Activated naive CD4-positive, alpha-beta T cell treated with Interleukin-2 at 50 U/mL for 16 hours (primary cell): ENCODE measurements at regions not wholly inside any gene's neighbourhood (a gene's known extent, or its start where the extent isn't known, plus 50 kb on each side); places are given as distances from the start of the nearest gene placed in this dataset.

Experiments
- DNase-seq: peaks from one replicate; pipeline ENCODE4 v3.0.0-alpha.2; 2020

GRCh38 chr9:81387360-81388106 is 301.8 kb downstream of the TLE1 start:
- no peak for DNase-seq

- DNase-seq = no peak
These were observed 304.4 kb downstream of the TLE1 start for GRCh38 chr9:81384911-81385310.

DNA sequence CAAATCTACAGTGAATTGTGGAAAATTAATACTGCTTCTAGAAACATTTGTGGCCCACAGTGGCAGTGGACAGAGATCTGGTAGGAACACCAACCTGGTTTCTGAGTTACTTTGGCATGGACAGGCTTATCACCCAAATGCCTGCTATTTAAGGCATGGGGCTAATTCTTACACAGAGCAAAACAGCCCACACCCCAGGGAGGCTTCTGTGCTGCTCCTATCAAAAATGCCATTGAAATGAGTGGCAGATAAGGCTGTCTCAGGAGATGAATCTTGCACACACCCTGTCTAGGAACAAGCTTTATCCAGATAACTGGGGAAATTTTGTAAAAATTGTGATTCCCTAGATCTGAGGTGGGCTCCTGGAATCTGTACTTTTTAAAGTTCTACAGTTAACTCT is 307.1 kb downstream of the TLE1 start:
- DNase-seq = no peak

GRCh38 chr9:81381694-81382093 is 307.7 kb downstream of the TLE1 start:
- no peak for DNase-seq

DNA sequence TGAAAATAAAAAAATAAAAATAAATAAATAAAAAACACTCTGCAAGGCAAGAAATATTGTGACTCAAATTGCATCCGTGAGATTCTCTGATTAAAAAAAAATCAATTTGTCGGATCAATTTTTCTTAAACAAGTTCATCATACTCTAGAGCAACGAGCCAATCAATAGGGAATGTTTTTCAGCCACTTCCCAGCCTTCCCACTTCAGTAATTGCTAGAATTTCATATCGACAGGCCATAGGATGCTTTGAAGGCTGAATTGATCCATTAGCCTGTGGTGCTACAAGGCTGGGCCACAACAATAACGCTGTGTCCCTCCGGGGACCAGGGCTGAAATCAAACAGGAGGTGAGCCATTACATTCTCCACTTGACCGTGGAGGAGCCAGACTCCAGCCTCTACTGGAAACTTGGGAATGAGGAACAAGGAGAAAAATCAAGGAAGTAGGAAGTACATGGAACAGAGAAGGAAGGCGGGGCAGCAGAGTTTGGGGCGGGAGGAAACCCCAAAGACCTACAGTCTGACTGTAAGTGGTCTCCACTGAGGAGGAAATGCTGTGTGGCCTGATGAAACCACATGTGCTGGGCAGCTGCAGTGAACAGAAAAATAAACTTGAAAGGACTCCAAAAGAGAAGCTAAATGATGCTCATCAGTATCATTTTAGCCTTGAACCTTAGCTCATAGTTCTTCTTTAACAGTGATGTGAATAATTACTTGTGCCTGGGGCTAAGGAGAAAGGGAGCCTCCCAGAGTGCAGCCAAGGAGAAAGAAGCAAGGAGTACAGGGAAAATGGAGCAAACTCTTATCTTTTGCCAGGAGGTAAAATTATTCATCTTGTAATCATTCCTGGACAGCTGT is 308.6 kb downstream of the TLE1 start:
- DNase-seq = no peak

DNA sequence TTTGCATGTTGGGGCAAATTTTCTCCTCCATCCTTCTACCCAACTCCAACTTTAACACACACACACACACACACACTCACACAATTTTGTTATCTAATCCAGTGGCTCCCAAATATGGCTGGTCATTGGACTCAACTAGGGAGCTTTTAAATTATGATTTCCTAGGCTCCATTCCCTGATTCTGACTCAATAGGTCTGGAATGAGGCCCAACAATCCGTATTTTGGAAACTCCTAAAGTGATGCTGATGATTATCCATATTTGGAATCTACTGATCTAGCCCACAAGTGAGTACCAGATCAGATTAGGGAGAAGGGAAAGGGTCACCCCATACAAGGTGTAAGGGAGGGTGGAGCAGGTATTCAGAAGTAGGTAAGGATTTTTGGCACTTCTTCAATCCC is 309.7 kb downstream of the TLE1 start:
- no peak for DNase-seq

DNA sequence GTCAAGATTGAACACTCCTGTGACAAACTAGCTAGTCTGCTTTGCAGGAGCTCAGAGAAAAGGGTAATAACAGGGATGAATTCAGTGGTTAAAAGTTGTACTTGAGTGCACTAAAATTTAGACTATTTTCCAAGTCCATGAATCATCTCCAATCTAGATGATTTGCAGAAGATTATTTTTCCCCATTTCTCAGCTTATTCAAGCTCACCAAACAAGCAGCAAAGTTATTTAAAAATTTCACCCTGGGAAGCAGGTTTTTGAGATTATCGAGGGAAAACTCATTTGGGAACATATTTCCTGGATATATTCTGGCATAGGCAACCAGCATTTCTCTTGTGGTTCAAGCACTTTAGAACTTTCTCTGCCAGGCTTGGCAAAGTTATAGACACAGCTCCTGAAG is 311.4 kb downstream of the TLE1 start:
- no peak for DNase-seq

DNA sequence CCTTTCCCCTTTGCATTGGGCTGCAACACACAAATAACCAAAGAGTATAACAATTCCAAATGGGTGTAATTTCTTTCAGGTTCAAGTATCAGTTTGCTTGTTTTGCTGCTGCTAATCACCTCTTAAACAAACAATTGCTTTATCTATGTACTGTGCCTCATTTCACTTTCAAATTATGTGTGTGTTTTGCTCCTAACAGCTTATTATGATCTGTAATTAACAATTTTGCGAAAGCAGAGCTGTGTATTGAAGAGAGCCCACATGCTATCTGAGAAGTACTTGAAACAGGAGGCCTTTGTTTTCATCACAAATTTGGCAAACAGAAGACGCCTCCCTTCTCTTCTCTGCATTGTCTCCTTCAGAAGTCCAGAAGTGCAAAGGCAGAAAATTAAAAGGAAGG is 312.0 kb downstream of the TLE1 start:
- DNase-seq = no peak

DNA sequence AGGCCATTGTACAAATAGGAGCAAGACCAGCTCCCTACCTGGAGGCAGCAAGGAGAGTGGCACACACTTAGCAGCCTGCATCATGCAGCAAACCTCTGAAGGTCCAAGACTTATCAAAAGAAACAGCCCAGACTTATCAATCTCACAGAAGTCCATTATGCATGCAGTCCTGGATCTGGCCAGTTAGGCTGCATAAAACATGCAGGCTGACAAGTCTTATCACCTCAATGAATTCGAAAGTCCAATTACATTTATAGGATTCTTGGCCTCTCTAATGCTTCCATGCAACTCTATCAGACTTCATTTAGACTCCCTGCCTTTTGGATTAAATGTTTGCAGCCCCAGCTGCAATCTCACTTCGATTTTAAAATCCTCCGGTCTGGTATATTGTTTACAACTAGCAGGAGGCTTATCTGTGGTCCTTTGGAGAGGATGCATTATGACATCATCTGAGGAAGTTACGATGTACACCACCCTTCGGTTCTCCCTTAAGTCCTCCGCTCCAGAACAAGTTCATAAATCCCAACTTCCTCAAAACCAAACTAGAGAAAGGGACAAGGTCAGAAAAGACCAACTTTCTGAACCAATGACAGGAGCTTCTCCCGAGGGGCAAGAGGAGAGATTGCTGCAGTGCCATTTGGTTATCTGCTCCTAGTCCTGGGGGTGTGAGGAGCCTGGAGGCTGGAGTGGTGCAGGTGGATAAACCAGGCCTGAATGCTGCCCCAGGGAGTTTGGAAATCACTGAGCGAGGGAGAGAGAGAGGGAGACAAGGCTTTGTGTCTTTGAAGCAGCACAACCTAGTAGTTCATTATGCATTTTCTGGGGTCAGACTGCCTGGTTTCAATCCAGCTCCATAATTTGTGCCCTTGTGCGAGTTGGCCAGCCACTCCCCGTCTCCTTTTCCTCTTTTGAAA is 313.9 kb downstream of the TLE1 start:
- DNase-seq = no peak

- DNase-seq = no peak
These were observed 314.7 kb downstream of the TLE1 start for GRCh38 chr9:81374459-81375186.

GRCh38 chr9:81373294-81373693 is 316.1 kb downstream of the TLE1 start:
- no peak for DNase-seq

DNA sequence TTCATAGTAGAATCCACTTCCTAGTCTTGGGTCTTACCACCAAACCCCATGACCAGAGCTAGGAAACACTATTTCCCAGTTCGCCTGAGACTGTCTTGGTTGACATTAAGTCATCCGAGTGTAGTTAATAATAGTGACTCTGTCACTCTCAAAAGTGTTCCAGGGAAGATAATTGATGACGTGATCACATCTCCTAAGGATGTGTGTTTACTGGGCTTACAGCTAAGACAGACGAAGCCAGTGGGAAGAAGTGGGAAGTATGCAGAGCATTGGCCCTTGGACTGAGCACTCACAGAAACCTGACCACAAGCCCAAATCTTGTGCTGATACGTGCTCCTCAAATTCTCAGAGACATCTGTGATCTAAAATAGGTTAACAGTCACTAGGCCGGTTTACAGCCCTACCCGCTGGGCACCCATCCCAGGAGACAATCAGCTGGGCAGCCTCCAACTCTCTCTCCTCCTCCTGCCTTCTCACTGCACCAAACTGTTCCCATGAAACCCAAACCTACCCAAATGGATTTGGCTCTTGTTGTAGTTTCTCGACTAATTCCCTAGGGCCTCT is 316.6 kb downstream of the TLE1 start:
- no peak for DNase-seq

GRCh38 chr9:81371824-81372223 is 317.5 kb downstream of the TLE1 start:
- no peak for DNase-seq

GRCh38 chr9:81370650-81371049 is 318.7 kb downstream of the TLE1 start:
- no peak for DNase-seq

GRCh38 chr9:81370096-81370495 is 319.3 kb downstream of the TLE1 start:
- no peak for DNase-seq

DNA sequence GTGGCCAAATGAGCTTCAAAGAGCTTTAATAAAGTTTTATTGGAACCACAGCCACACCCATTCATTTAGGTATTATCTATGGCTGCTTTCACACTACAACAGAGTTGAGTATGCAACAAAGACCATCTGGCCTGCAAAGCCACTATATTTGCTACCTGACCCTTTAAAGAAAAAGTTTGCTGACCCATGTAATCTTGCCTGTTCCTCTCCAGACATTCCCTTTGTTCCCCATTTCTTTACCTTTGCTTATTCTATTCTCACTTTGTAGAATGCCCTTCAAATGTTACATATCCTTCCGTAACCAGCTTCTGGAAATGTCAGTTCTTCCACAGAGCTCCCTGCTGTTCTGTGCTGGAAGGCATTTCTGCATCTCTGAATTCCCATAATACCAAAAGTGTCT is 320.2 kb downstream of the TLE1 start:
- no peak for DNase-seq

DNA sequence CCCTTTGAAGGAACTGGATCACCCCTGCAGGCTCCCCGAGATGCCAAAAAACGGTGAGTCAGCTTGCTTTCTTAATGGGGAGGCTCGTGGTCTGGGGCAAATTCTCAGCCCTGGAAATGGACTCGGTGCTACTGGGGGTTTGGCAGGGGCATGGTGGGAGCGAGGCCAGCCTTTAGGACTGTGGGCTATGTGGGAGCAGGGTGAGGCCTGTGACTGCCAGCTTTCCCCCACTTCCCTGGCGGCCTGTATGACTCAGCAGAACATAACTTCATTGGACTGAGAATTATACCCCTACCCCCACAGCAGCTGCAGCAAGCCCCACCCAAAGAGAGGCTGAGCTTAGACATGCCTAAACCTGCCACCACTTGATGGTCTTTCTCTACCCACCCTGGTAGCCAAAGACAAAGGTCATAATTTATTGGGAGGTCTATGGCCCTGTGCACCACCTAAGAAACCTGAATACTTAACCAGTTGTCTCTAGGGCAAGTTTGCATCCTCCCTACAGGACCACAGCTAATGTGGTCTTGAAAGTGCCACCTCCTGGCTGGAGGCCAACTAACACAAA is 325.3 kb downstream of the TLE1 start:
- DNase-seq = no peak

- no peak for DNase-seq
These were observed 328.1 kb downstream of the TLE1 start for GRCh38 chr9:81361296-81361695.

- DNase-seq = no peak
These were observed 338.2 kb downstream of the TLE1 start for GRCh38 chr9:81351166-81351565.

- no peak for DNase-seq
These were observed 345.0 kb downstream of the TLE1 start for GRCh38 chr9:81344366-81344765.

DNA sequence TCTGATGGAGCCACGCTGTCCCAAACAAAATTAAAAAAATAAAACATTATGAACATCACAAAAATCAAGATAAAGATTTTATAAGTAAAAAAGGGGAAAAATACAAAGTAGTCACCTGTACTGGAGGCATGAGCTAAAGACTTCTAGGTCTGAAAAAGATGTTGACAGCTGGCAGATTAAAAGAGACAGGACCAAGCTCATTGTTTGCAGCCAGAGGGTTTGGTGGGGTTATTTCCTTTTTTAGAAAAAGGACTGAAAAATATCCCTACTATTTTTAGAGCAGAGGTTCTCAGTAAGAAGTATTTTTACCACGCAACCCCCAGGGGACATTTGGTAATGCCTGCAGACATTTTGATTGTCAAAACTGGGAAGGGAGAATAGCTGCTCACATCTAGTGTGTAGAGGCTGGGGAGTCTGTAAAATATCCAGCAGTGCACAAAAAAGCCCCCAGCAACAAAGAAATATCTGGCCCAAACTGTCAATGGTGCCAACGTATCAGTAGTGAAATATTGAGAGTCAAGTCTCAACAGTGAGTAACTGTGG is 353.4 kb downstream of the TLE1 start:
- no peak for DNase-seq

DNA sequence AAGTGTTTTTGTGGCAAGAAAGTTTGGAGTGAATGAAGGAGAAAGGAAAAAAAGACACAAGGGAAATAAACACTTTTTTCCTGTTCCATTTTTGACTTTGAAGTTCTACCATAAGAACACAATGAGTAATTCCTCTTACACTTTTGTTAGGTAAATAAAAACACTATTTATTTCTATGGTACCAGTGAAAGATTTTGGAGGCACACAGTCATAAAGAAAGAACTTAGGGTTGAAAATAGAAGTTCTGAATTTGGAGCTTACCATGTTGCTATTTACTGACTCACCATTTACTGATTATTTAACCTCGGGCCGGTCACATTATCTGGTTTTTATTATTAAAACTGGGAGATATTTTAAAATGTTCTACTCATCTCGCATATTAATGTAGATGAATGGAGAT is 367.8 kb downstream of the TLE1 start:
- DNase-seq = no peak
